ENCODE measurements at regions not wholly inside any gene's neighbourhood (a gene's known extent, or its start where the extent isn't known, plus 50 kb on each side); places are given as distances from the start of the nearest gene placed in this dataset.

- DNase-seq (ENCODE audit: low read depth) = no peak
- H3K4me3 ChIP-seq (ENCODE audit: low read depth, low read length) = no peak overlapping the region
- TF ChIP-seq, protein P1, sequence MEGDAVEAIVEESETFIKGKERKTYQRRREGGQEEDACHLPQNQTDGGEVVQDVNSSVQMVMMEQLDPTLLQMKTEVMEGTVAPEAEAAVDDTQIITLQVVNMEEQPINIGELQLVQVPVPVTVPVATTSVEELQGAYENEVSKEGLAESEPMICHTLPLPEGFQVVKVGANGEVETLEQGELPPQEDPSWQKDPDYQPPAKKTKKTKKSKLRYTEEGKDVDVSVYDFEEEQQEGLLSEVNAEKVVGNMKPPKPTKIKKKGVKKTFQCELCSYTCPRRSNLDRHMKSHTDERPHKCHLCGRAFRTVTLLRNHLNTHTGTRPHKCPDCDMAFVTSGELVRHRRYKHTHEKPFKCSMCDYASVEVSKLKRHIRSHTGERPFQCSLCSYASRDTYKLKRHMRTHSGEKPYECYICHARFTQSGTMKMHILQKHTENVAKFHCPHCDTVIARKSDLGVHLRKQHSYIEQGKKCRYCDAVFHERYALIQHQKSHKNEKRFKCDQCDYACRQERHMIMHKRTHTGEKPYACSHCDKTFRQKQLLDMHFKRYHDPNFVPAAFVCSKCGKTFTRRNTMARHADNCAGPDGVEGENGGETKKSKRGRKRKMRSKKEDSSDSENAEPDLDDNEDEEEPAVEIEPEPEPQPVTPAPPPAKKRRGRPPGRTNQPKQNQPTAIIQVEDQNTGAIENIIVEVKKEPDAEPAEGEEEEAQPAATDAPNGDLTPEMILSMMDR (conservative IDR thresholded peaks at IDR 0.05; ENCODE audit: low read depth, low read length) = no peak
Measured at GRCh38 chr6:40152701-40153436, 218.6 kb upstream of the MOCS1 start.

- TF ChIP-seq, protein P1 (conservative IDR thresholded peaks at IDR 0.05; ENCODE audit: low read depth, low read length) = no peak
- H3K4me3 ChIP-seq (ENCODE audit: low read depth, low read length) = no peak overlapping the region
- no peak for DNase-seq (ENCODE audit: low read depth)
Measured at GRCh38 chr6:40152196-40152595, 217.9 kb upstream of the MOCS1 start.

GRCh38 chr6:40148882-40149573, 214.8 kb upstream of the MOCS1 start:
- H3K4me3 ChIP-seq (ENCODE audit: low read depth, low read length) = no peak overlapping the region
- DNase-seq (ENCODE audit: low read depth) = no peak
- TF ChIP-seq, protein P1 (conservative IDR thresholded peaks at IDR 0.05; ENCODE audit: low read depth, low read length) = no peak

DNA sequence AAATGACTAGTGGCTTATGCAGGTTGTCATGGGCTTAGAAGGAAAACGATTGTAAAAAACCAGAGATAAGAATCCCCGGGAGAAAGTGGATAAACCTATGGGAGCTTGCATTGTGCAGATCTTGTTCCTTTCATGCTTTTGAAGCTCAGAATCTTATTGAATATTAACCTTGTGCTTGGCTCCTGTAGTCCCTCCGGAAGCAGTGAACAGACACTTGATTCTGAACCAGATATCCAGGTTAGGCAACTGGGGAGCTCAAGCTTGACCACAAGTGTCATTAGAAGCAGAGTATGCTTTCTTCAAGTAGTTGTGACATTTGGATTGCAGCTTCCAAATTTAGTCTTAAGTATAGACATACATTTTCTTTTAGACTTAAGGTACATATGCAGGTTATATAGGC, 212.6 kb upstream of the MOCS1 start:
- no peak overlapping the region for H3K4me3 ChIP-seq (ENCODE audit: low read depth, low read length)
- DNase-seq (ENCODE audit: low read depth) = no peak
- TF ChIP-seq, protein P1 (conservative IDR thresholded peaks at IDR 0.05; ENCODE audit: low read depth, low read length) = no peak

DNA sequence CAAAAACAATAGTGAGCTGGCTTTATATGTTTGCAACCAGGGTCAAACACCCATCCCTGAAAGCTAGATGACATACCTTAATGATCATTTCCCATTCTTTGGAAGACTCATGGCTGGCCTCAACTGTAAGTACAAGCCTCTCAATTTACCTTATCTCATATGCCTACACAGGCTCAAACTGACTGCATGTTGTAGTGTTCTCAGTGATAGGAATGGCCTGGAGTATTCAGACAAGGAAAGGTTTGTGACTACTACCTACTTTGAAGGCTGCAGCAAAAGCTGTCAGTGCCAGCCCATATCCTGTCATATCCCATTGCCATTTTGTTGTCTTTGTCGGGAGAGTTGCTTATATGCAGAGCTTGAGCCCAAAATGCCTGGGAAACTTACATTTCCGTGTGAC, 205.2 kb upstream of the MOCS1 start:
- no peak for DNase-seq (ENCODE audit: low read depth)
- no peak overlapping the region for H3K4me3 ChIP-seq (ENCODE audit: low read depth, low read length)
- TF ChIP-seq, protein P1 (conservative IDR thresholded peaks at IDR 0.05; ENCODE audit: low read depth, low read length) = no peak

DNA sequence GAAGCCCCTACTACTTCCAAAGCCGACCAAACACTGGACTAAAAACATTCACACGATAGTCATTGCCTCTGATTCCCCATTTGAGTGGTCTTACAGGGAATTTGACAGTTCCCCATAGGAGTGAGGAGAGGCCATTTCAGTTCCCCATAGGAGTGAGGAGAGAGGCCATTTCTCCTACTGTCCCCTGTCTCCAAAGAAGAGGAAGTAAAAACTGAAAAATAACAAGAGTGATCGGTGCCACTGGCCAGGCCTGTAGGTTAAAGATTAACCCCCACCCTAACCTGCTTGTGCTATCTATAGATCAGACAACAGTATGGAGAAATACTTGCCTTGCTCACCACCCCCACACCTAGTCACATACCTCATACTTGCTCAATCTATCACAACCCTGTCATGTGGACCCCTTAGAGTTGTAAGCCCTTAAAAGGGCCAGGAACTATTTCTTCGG, 204.0 kb upstream of the MOCS1 start:
- TF ChIP-seq, protein P1 (conservative IDR thresholded peaks at IDR 0.05; ENCODE audit: low read depth, low read length) = no peak
- DNase-seq (ENCODE audit: low read depth) = no peak
- H3K4me3 ChIP-seq (ENCODE audit: low read depth, low read length) = no peak overlapping the region
